Activated naive CD8-positive, alpha-beta T cell treated with anti-CD3 and anti-CD28 coated beads, Interleukin-2, amount 50 U/mL, for 24 hours (primary cell): ENCODE measurements at regions not wholly inside any gene's neighbourhood (a gene's known extent, or its start where the extent isn't known, plus 50 kb on each side); places are given as distances from the start of the nearest gene placed in this dataset.

Experiments
- ATAC-seq: fragments of 150-1000 bp; cut with Tn5 transposase; one replicate; pipeline ENCODE4 v1.10.0; 2021
- DNase-seq: peaks from one replicate; pipeline ENCODE4 v3.0.0; 2021
- H3K27ac Mint-ChIP-seq: one replicate; pipeline ENCODE4 v1.8.0; 2021; ENCODE audit warnings: mild to moderate bottlenecking, mixed read lengths
- H3K27me3 Mint-ChIP-seq: one replicate; pipeline ENCODE4 v1.8.0; 2021; ENCODE audit warnings: mixed read lengths
- H3K36me3 Mint-ChIP-seq: one replicate; pipeline ENCODE4 v1.8.0; 2021; ENCODE audit warnings: low read depth, mixed read lengths
- H3K4me1 Mint-ChIP-seq: one replicate; pipeline ENCODE4 v1.8.0; 2021; ENCODE audit warnings: mixed read lengths
- H3K4me3 Mint-ChIP-seq: one replicate; pipeline ENCODE4 v1.8.0; 2021; ENCODE audit warnings: mild to moderate bottlenecking, moderate library complexity, mixed read lengths
- H3K9me3 Mint-ChIP-seq: one replicate; pipeline ENCODE4 v1.8.0; 2021; ENCODE audit warnings: mixed read lengths

DNA sequence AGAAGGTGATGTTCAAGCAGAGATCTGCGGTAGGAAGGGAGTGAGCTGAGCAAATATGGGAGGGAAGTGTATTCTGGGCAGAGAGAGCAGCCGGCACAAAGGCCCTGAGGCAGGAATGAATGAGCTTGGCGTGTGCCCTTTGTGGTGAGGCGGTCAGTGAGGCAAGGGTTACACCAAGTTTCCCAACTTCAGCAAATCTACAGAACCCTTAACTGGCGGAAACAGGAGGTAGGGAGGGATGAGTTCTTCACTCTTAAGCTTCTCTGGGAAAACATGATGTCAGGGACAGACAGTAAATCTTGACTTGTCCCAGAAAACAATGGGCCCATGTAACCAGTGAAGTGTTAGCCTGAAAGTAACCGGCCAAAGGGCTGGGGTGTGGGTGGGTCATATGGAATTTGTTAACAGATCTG is 97.1 kb upstream of the PTPN1 start:
- H3K36me3 Mint-ChIP-seq: no peaks in the 10 kb centered on the region
- H3K27me3 Mint-ChIP-seq: peaks cover 4% of the 10 kb centered on the region
- no peak for DNase-seq
- H3K27ac Mint-ChIP-seq: no peak overlapping the region
- H3K9me3 Mint-ChIP-seq: no peaks in the 10 kb centered on the region
- no peak overlapping the region for H3K4me3 Mint-ChIP-seq
- H3K4me1 Mint-ChIP-seq: no peaks in the 10 kb centered on the region
- ATAC-seq: no peak

DNA sequence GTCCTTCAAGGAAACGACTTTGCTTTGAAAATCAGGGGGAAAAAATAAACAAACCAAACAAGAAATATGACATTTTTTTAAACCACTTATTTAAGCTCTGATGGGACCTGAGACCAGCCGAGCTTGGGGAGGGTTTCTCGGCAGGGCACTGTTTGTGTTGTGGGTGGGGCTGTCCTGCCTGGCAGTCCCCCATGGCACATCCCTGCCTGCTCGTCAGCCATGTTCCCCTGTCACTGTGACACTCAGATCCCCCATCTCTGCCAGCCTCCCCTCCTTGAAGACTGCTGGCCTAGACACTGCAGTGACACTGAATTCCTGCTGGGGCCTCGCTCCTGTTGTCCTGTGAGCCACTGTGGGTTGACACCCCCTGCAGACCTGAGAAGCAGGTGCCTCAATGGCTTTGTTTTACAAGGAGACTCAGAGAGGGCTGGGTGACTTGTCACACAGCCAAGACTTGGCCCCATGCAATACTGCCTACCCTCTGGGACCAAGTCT is 95.1 kb upstream of the PTPN1 start:
- no peaks in the 10 kb centered on the region for H3K36me3 Mint-ChIP-seq
- no peak overlapping the region for H3K4me3 Mint-ChIP-seq
- ATAC-seq: no peak
- DNase-seq: no peak
- no peaks in the 10 kb centered on the region for H3K9me3 Mint-ChIP-seq
- H3K27ac Mint-ChIP-seq: no peak overlapping the region
- peaks cover 3% of the 10 kb centered on the region for H3K27me3 Mint-ChIP-seq
- H3K4me1 Mint-ChIP-seq: no peaks in the 10 kb centered on the region

DNA sequence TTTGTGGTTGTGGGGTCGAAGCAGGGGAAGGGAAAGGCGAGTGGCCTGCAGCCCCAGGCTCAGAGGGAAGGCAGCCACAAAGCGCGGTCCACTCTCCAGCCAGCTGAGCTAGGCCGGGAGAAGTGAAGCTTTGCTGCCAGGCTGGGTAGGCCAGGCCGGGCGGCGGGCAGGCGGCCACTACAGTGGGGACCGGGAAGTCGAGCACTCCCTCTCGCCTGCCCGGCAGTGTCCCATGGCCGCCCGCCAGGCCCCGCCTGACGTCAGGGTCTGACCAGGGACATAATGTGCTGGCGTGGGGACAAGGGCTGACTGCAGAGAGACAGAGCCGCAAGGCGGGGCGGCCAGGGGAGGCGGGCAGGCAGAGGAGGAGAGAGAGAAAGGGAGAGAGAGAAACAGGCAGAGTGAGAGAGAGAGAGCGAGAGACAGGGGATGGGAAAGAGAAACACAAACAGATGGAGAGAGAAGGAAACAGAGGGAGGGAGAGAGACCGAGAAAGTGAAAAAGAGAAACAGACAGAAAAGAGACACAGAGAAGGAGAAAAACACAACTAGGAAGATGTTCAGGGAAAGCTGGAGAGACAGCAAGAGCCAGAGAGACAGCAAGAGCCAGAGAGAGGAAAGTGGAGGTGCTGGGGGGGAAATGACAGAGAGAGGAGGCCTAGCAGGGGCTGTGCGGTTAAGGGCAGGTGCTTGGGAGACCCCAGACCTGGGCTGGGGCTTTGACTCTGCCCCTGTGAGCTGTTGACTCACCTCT is 94.5 kb upstream of the PTPN1 start:
- Mint-ChIP-seq H3K4me1 (no peaks in the 10 kb centered on the region), H3K27ac (peak overlapping the region; percentile 41), H3K36me3 (no peaks in the 10 kb centered on the region), H3K9me3 (no peaks in the 10 kb centered on the region), H3K27me3 (peaks cover 3% of the 10 kb centered on the region), H3K4me3 (no peak overlapping the region)
- DNase-seq (no peak), ATAC-seq (no peak)

DNA sequence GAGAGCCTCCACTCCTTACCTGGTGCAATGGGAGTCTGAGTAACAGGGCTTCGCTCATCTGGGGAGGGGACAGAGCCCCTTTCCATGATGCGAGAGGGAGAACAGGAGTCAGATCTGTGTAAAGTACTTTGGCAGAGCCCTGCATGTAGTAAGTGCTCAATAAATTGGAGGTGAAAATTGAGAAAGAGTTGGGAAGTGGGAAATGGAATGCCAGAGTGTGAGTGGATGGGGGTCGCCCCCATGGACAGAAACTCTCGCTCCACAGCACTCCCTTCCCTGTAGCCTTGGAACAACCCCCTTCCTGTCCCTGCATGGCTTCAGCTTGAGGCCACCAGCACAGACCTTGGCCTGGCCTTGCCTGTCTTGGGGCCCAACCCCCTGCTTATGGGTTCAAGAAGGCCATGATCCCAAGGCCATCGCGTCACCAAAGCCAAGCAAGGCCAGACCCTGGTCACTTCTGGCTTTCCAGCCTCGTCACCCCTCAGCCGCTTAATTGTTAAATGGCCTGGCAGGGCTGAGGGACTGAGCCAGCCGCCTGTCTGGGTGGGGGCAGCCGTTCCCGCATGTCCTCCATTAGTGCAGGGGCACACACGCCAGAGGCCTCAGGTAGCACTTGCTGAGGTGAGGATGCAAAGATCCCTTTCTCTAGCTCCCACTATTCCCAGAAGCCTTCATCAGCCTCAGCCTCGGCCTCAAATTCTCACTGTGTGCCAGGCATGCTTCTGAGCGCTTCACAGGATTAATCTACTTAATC is 93.7 kb upstream of the PTPN1 start:
- H3K4me3 Mint-ChIP-seq: no peak overlapping the region
- H3K9me3 Mint-ChIP-seq: peaks cover under 1% of the 10 kb centered on the region
- peak overlapping the region; percentile 41 for H3K27ac Mint-ChIP-seq

DNA sequence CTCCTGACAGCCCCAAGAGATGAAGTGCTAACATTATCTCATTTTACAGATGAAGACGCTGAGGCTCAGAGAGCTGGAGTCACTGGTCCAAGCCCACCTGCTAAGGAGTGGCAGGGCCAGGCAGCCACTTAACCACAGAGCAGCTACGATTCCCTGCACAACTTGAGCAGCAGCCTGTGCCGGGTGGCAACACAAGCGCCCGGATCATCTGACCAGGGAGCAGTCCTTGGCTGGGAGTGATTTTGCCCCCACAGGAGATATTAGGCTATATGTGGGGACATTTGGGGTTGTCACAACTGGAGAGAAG is 93.2 kb upstream of the PTPN1 start:
- Mint-ChIP-seq H3K9me3 (peaks cover 5% of the 10 kb centered on the region), H3K27ac (no peak overlapping the region), H3K27me3 (peaks cover 3% of the 10 kb centered on the region), H3K4me3 (no peak overlapping the region), H3K36me3 (no peaks in the 10 kb centered on the region), H3K4me1 (no peaks in the 10 kb centered on the region)
- ATAC-seq: no peak
- DNase-seq: no peak

More for the DNA sequence above, 93.7 kb upstream of the PTPN1 start:
- no peaks in the 10 kb centered on the region for H3K36me3 Mint-ChIP-seq
- DNase-seq (no peak), ATAC-seq (no peak)
- peaks cover 3% of the 10 kb centered on the region for H3K27me3 Mint-ChIP-seq
- H3K4me1 Mint-ChIP-seq: no peaks in the 10 kb centered on the region

DNA sequence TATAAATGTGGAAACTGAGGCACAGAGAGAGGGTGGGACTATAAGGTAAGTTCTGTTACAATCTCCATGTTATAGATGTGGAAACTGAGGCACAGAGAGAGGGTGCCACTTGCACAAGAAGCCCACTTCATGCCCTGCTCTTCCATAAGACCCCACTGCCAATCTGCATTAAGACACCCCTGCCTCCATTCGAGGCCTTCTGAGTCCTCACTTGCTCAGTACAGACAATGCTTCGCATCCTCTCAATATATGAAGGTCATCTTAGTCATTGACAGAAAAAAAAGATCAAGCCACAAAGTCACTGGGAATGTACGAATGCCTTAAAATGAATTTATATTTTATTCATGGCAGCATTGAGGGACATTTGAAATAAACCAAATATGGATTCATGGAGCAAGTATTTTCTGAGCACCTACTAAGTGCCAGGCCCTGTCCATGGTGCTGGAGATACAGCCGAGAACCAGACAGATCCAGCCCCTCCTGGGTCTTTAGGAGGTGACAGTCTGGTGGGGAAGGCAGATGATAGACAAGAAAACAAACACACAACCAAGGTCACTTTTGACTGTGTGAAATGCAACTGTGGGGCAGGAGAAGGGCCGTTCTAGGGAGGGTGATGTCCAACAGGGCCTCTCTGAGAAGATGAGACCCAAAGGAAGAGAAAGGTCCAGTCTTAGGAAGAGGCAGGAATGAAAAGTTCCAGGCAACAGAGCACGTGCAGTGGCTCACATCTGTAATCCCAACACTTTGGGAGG is 92.5 kb upstream of the PTPN1 start:
- Mint-ChIP-seq H3K27me3 (peaks cover 4% of the 10 kb centered on the region), H3K9me3 (peaks cover 6% of the 10 kb centered on the region), H3K27ac (no peak overlapping the region), H3K4me3 (no peak overlapping the region), H3K36me3 (no peaks in the 10 kb centered on the region), H3K4me1 (no peaks in the 10 kb centered on the region)
- ATAC-seq (peak; percentile 53), DNase-seq (no peak)

DNA sequence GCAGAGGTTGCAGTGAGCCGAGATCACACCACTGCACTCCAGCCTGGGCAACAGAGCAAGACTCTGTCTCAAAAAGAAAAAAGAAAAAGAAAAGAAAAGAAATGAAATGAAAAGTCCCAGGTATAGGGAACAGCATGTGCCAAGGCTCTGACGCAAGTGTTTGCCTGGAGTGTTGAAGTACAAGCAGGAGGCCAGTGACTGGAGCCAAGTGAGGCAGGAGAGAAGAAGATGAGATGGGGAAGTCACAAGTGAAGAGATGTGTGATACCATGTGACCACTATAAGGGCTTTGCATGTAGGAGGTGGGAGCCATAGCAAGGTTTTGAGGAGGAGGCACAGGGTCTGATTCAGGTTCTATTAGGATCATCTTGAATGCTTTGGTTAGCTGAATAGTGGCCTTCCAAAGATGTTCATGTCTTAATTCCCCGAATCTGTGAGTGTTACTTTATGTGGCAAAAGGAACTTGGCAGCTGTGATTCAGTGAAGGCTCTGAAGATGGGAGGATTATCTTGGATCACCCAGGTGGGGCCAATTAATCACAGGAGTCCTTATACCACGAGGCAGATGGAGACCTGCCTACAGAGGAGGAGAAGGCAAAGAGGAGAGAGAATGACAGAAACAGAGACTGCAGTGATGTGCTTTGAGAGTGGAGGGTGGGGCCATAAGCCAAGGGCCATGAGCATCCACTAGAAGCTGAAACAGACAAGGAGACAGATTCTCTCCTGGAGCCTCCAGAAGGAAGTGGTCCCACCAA is 91.1 kb upstream of the PTPN1 start:
- H3K27me3 Mint-ChIP-seq: peaks cover 4% of the 10 kb centered on the region
- peaks cover 6% of the 10 kb centered on the region for H3K9me3 Mint-ChIP-seq
- H3K4me1 Mint-ChIP-seq: no peaks in the 10 kb centered on the region
- H3K36me3 Mint-ChIP-seq: no peaks in the 10 kb centered on the region
- DNase-seq (no peak), ATAC-seq (no peak)
- no peak overlapping the region for H3K4me3 Mint-ChIP-seq
- peak overlapping the region; percentile 40 for H3K27ac Mint-ChIP-seq

DNA sequence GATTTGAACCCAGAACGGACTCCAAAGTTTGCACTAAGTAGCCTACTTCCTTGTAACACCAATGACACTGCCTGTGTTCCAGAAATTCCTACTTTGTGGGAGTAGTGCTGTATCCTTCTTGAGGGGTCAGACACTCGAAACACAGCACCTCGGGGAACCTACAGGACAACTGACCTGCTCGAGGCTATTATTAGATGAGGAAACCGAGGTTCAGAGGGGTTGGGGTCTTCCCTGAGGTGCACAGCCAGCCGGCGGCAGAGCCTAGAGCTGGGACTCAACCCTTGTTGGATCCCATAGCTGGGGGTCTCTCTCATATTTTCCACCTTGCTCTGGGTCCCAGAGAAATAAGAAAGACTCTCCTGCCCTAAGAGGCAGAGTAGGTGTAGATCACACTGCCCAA is 89.8 kb upstream of the PTPN1 start:
- ATAC-seq: no peak
- Mint-ChIP-seq H3K27ac (no peak overlapping the region), H3K4me1 (no peaks in the 10 kb centered on the region), H3K36me3 (no peaks in the 10 kb centered on the region), H3K9me3 (peaks cover 6% of the 10 kb centered on the region), H3K4me3 (no peak overlapping the region), H3K27me3 (peaks cover 4% of the 10 kb centered on the region)
- no peak for DNase-seq

DNA sequence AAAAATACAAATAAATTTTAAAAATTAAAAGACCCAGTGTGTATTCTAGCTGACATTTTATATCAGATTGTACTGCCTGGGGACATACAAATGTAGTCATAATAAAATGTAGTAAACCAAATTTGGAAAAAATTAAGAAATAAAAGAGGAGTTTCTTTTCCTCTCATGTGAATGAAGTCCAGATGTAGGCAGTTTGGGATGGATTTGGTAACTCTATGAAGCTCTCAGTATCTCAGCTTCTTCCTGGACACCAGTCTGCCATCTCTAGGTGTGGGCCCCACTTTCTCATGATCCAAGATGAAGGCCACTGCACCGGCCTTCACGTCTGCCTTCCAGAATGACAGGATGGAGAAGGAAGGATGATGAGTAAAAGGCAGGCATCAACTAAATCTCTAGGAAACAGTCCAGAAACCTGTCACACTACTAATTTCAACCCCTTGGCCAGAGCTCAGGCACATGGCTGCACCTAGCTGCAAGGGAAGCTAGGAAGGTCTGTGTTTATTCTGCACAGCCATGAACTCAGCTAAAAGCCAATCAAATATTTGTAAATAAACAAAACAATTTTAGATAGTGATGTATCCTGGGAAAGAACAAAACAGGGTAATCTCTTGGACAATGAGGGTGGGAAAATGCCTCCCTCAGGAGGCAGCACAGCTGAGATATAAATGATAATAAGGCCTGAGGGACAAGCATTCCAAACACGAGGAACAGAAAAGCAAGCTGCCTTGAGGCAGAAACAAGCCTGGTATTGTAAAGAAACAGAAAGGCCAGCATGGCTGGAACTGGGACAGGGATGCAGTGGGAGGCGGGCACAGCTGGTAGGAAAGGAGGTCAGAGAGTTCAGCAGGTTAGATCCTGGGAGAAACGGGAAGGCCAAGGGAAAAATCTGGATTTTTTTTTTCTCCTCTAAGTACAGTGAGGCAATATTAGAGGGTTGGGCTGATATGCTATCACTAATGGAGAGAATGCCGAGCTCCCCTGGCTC is 88.5 kb upstream of the PTPN1 start:
- DNase-seq: no peak
- peaks cover 4% of the 10 kb centered on the region for H3K27me3 Mint-ChIP-seq
- H3K27ac Mint-ChIP-seq: no peak overlapping the region
- H3K9me3 Mint-ChIP-seq: peaks cover 6% of the 10 kb centered on the region
- ATAC-seq: no peak
- no peak overlapping the region for H3K4me3 Mint-ChIP-seq
- H3K36me3 Mint-ChIP-seq: no peaks in the 10 kb centered on the region
- no peaks in the 10 kb centered on the region for H3K4me1 Mint-ChIP-seq

DNA sequence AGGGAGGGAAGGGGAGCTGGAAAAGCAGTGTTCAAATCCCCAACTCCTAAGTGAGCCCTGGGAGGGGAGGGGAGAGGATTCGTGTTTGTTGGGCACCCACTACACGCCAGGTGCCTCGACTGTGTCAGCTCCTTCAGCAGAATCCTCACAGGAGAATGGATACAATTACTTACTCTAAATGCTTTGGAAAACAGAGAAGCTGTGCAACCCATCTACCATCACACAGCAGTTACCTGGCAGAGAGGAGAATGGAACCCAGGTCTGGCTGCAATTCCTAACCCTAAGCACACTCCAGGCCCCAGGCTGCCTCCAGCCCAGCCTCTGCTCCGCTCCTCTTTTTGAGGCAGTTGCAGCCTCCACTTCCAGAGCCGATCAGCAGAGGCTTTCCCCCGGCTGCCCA is 86.4 kb upstream of the PTPN1 start:
- ATAC-seq (no peak), DNase-seq (no peak)
- Mint-ChIP-seq H3K36me3 (no peaks in the 10 kb centered on the region), H3K27ac (no peak overlapping the region), H3K27me3 (peaks cover 5% of the 10 kb centered on the region), H3K4me3 (no peak overlapping the region), H3K4me1 (no peaks in the 10 kb centered on the region), H3K9me3 (peaks cover 6% of the 10 kb centered on the region)

DNA sequence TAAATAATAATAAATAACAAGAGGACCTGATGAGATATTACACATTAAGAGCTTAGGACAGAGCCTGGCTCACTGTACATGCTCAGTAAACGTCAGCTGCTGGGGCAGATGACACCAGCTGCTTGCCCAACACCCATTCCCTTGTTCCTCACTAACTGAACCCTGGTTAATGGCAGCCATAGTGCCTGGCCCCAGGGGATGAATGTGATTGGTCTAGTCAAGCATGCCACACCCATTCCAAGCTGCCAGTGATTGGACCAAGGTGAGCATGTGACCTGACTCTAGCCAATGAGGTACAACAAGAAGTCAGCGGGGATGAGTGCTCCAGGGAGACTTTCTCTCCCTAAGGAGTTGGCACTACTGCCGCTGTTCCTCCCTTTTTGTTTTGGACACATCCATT is 85.1 kb upstream of the PTPN1 start:
- no peak overlapping the region for H3K4me3 Mint-ChIP-seq

DNA sequence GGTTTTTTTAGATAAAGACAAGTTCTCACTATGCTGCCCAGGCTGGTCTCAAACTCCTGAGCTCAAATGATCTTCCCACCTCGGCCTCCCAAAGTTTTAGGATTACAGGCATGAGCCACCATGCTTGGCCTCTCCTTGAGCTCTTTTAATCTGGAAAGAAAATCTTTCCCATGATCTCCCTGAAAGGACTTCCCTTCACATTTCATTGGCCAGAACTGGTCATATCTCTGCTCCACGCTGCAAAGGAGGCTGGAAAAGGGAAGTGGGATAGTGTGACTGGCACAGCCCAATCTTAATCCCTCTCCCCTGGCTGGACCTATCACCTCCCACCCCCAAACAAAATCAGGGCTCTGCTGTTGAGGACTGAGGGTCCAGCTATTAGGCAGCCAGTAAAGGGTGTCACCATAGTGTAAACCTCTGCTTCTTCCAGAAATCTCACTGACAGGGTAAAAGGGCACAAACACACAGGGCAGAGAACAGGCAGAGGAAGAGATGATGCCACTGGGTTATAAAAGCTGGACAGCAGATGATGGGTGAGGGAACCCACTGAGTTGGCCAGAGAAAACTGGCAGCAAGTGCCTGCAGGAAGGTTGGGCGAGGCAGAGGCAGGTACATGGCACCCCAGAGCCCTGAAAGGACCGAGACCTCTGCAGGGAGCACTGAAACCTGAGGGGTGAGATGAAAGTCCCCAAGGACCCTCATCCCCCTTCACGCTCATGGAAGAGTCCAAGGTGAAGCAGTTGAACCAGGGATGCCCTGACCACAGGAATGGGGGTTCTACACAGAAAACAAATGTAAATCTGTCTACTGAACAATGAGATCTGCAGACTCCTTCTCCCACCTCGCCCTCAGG is 83.1 kb upstream of the PTPN1 start:
- Mint-ChIP-seq H3K9me3 (no peaks in the 10 kb centered on the region), H3K4me1 (no peaks in the 10 kb centered on the region), H3K4me3 (no peak overlapping the region), H3K36me3 (no peaks in the 10 kb centered on the region), H3K27ac (no peak overlapping the region), H3K27me3 (peaks cover 8% of the 10 kb centered on the region)
- ATAC-seq: no peak
- DNase-seq: no peak

More for the DNA sequence above, 85.1 kb upstream of the PTPN1 start:
- Mint-ChIP-seq H3K4me1 (no peaks in the 10 kb centered on the region), H3K27me3 (peaks cover 5% of the 10 kb centered on the region), H3K36me3 (no peaks in the 10 kb centered on the region), H3K27ac (no peak overlapping the region), H3K9me3 (peaks cover 6% of the 10 kb centered on the region)
- ATAC-seq (no peak), DNase-seq (no peak)

DNA sequence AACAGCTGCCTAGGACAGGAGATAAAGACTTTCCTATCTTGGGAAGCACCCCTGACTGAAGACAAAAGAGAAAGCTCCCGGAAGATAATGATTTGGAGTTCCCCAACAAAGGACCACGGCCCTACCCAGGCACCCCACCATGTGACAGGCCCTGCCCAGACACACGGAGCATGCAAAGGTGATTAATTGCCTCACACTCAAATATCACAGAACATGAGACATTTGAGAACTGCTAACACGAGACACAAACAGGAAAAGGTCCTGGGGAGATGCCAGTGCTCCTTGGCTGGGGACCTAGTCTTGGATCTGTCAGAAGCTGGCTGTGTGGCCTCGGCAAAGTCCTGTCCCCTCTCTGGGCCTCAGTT is 82.5 kb upstream of the PTPN1 start:
- Mint-ChIP-seq H3K27ac (no peak overlapping the region), H3K4me3 (no peak overlapping the region), H3K9me3 (no peaks in the 10 kb centered on the region), H3K27me3 (peaks cover 7% of the 10 kb centered on the region), H3K36me3 (no peaks in the 10 kb centered on the region), H3K4me1 (no peaks in the 10 kb centered on the region)
- DNase-seq (no peak), ATAC-seq (no peak)
